Activated CD4-positive, alpha-beta T cell treated with anti-CD3 and anti-CD28 coated beads, Interleukin-2, amount 10 ng/mL, durations not matched to agents 24 days and 14 days (primary cell): ENCODE measurements at regions not wholly inside any gene's neighbourhood (a gene's known extent, or its start where the extent isn't known, plus 50 kb on each side); places are given as distances from the start of the nearest gene placed in this dataset.

Experiments used
- DNase-seq: peaks from one replicate; pipeline ENCODE4 v3.0.0; 2022
- H3K27ac Mint-ChIP-seq: one replicate; pipeline ENCODE4 v1.8.0; 2022; ENCODE audit warnings: mild to moderate bottlenecking, mixed read lengths
- H3K27me3 Mint-ChIP-seq: one replicate; pipeline ENCODE4 v1.8.0; 2022; ENCODE audit warnings: mixed read lengths
- H3K36me3 Mint-ChIP-seq: one replicate; pipeline ENCODE4 v1.8.0; 2022; ENCODE audit warnings: low read depth, mild to moderate bottlenecking, mixed read lengths
- H3K4me1 Mint-ChIP-seq: one replicate; pipeline ENCODE4 v1.8.0; 2021; ENCODE audit warnings: mixed read lengths
- H3K4me3 Mint-ChIP-seq: one replicate; pipeline ENCODE4 v1.8.0; 2022; ENCODE audit warnings: mild to moderate bottlenecking, moderate library complexity, mixed read lengths
- H3K9me3 Mint-ChIP-seq: one replicate; pipeline ENCODE4 v1.8.0; 2021; ENCODE audit warnings: mixed read lengths
- intact Hi-C: fragments of 100-400 bp; cut with micrococcal nuclease; formaldehyde crosslinking; loops from one replicate; pipeline ENCODE4 v1.15.1; 2023

DNA sequence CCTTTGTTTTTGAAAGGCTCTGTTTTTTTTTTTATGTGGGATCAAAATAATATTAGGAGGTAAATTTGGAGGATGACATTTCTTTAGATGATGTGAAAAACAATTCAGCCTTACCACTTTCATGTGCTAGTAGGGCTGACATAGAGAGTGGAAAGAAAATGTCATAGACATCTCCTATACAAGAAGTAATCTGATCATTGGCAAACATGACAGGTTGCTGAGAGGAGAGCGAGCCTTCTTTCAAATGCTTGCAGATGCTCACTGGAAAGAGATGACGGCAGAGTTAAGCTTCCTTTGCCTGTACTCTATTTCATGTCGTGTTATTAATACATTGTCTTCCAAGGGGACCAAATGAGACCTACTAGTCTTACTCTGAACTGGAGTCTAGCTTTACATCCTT, 160.1 kb upstream of the DAP start:
- no peak for DNase-seq
- Mint-ChIP-seq H3K36me3 (no peaks in the 10 kb centered on the region), H3K4me1 (no peaks in the 10 kb centered on the region), H3K27ac (no peak overlapping the region), H3K4me3 (no peak overlapping the region), H3K9me3 (peaks cover 3% of the 10 kb centered on the region), H3K27me3 (no peaks in the 10 kb centered on the region)
- intact Hi-C loops: no loop called here

DNA sequence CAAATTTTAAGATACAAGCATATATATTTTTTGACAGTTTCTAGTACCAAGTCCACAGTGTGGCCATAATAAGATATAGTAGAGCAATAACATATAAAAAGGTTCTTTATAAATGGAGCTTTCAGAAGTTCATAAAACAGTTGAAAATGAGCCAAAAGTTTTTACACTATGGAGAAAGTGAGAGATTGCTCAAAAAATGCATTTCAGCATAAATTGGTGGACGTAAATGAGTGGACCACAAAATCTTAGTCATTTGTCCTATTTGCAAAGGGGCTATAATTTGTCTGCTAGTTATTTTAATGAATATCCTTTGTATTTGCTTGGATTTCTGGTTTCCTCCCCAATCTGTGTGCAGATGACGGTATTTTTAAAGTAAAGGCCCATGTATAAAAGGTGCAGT, 159.4 kb upstream of the DAP start:
- Mint-ChIP-seq H3K27me3 (no peaks in the 10 kb centered on the region), H3K4me3 (no peak overlapping the region), H3K4me1 (no peaks in the 10 kb centered on the region), H3K27ac (no peak overlapping the region), H3K9me3 (peaks cover 3% of the 10 kb centered on the region), H3K36me3 (no peaks in the 10 kb centered on the region)
- no peak for DNase-seq
- intact Hi-C loops: no loop called here

DNA sequence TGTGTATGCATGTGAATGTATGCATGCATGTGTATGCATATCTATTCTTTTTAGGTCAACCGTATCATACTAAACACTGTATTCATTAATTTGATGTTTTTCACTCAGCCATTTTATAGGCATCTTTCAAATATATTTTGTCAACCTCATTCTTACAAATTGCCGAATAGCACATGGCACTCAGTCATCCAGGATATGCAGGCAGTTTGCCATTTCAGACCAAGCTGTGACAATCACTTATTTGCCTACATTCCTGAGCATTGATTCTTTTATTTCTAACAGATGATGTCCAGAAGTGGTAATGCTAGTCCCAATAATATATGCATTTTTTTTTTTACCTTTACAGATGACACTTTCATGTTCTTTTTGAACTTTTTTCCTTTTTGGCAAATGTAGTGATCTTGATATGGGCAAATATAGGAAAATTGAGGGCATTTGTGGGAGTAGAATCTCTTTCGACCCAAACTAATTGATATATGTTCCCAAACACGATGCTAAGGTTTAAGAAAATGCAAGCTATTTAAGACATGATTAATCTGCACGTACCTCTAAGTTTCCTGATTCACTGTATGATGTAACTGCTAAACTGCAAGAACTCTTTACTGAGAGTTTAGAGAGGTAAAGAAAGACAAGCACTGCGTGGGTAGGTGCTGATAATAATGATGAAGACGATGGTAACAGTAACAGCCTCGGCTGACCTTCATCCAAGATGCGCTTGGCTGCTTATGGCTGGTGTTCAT, 153.9 kb upstream of the DAP start:
- Mint-ChIP-seq H3K27me3 (peaks cover 3% of the 10 kb centered on the region), H3K4me1 (no peaks in the 10 kb centered on the region), H3K4me3 (no peak overlapping the region), H3K27ac (no peak overlapping the region), H3K36me3 (no peaks in the 10 kb centered on the region), H3K9me3 (no peaks in the 10 kb centered on the region)
- intact Hi-C loops: no loop called here
- no peak for DNase-seq

- peaks cover 3% of the 10 kb centered on the region for H3K27me3 Mint-ChIP-seq
- H3K9me3 Mint-ChIP-seq: no peaks in the 10 kb centered on the region
- H3K27ac Mint-ChIP-seq: no peak overlapping the region
- no peaks in the 10 kb centered on the region for H3K36me3 Mint-ChIP-seq
- no peak overlapping the region for H3K4me3 Mint-ChIP-seq
- DNase-seq: no peak
- H3K4me1 Mint-ChIP-seq: no peaks in the 10 kb centered on the region
- intact Hi-C loops: no loop called here
Observed at GRCh38 chr5:10913841-10914240, 152.8 kb upstream of the DAP start.

DNA sequence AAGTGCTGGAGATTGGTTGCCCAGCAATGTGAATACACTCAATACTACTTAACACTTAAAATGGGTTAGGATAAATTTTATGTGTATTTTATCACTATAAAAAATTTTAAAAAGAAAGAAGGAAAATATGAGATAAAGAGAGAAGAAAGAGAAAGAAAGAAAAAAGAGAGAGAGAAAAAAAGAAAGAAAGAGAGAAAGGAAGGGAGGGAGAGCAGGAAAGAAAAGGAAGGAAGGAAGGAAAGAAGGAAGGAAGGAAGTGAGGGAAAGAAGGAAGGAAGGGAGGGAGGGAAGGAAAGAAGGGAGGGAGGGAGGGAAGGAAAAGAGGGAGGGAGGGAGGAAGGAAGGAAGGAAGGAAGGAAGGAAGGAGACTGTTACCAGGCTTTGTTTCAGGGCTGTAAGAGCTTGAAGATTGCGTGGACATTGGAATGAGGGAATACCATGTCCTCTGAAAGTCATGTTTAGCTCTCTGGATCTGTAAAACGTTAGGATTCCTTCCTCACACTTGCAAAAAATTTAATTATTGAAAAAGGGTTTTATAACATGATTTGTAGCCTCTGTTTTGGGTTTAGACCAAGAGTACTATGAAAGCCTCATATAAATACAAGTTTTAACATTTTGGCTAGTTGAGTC, 152.3 kb upstream of the DAP start:
- H3K9me3 Mint-ChIP-seq: no peaks in the 10 kb centered on the region
- intact Hi-C loops: no loop called here
- no peak for DNase-seq
- no peak overlapping the region for H3K4me3 Mint-ChIP-seq
- H3K4me1 Mint-ChIP-seq: no peaks in the 10 kb centered on the region
- no peak overlapping the region for H3K27ac Mint-ChIP-seq
- peaks cover 3% of the 10 kb centered on the region for H3K27me3 Mint-ChIP-seq
- H3K36me3 Mint-ChIP-seq: no peaks in the 10 kb centered on the region

GRCh38 chr5:10912435-10912834, 151.4 kb upstream of the DAP start:
- Mint-ChIP-seq H3K27ac (no peak overlapping the region), H3K36me3 (no peaks in the 10 kb centered on the region), H3K4me3 (no peak overlapping the region), H3K9me3 (no peaks in the 10 kb centered on the region), H3K27me3 (peaks cover 3% of the 10 kb centered on the region), H3K4me1 (no peaks in the 10 kb centered on the region)
- intact Hi-C loops: no loop called here
- DNase-seq: no peak

- Mint-ChIP-seq H3K4me1 (no peaks in the 10 kb centered on the region), H3K27me3 (peaks cover 5% of the 10 kb centered on the region), H3K4me3 (no peak overlapping the region), H3K36me3 (no peaks in the 10 kb centered on the region), H3K27ac (no peak overlapping the region), H3K9me3 (no peaks in the 10 kb centered on the region)
- DNase-seq: no peak
- intact Hi-C loops: no loop called here
Observed at GRCh38 chr5:10910261-10910660, 149.2 kb upstream of the DAP start.

GRCh38 chr5:10904862-10905432, 143.9 kb upstream of the DAP start:
- H3K9me3 Mint-ChIP-seq: no peaks in the 10 kb centered on the region
- DNase-seq: no peak
- no peak overlapping the region for H3K27ac Mint-ChIP-seq
- no peak overlapping the region for H3K4me3 Mint-ChIP-seq
- no peaks in the 10 kb centered on the region for H3K36me3 Mint-ChIP-seq
- H3K27me3 Mint-ChIP-seq: peaks cover 5% of the 10 kb centered on the region
- intact Hi-C loops: no loop called here
- H3K4me1 Mint-ChIP-seq: no peaks in the 10 kb centered on the region

DNA sequence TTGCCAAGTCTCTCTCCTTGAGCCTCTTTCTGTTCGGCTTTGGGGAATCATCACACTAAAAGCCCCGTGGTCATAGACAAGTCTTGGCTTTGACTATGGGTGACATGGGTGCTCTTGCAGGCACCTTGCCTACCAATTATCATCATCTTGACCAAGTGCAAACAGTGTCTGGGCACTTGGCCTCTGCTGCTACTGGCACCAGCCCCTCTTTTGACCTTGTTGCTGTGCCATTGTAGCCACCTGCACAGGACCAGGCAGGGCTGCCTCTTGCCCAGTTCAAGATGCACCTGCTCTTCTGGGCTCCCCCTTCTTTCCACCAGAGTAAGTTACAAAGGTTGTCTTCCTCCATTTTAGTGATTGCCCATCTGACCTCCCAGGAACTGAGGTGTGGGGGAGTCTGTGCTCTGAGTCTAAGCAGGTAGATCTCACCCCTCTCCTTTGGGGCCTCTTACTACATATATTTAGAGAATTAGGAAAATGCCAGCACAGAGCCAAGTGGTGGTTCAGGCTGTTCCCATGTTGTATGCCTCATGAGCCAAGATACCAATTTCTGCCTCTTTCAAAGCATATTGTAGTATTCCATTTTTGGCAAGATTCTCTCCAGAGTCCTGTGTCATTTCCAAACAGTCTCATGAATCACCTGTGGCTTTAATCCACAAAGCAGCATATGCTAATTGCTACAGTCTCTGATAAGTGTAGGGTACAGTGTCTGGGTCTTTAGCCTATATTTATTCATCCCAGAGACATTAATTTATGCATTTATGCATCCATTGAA, 142.9 kb upstream of the DAP start:
- no peaks in the 10 kb centered on the region for H3K9me3 Mint-ChIP-seq
- no peak overlapping the region for H3K27ac Mint-ChIP-seq
- no peaks in the 10 kb centered on the region for H3K4me1 Mint-ChIP-seq
- peaks cover 5% of the 10 kb centered on the region for H3K27me3 Mint-ChIP-seq
- DNase-seq: no peak
- intact Hi-C loops: no loop called here
- no peaks in the 10 kb centered on the region for H3K36me3 Mint-ChIP-seq
- H3K4me3 Mint-ChIP-seq: no peak overlapping the region

GRCh38 chr5:10902145-10902544, 141.1 kb upstream of the DAP start:
- no peak overlapping the region for H3K4me3 Mint-ChIP-seq
- H3K27ac Mint-ChIP-seq: no peak overlapping the region
- no peaks in the 10 kb centered on the region for H3K4me1 Mint-ChIP-seq
- no peak for DNase-seq
- intact Hi-C loops: no loop called here
- no peaks in the 10 kb centered on the region for H3K9me3 Mint-ChIP-seq
- H3K36me3 Mint-ChIP-seq: no peaks in the 10 kb centered on the region
- peaks cover 5% of the 10 kb centered on the region for H3K27me3 Mint-ChIP-seq

DNA sequence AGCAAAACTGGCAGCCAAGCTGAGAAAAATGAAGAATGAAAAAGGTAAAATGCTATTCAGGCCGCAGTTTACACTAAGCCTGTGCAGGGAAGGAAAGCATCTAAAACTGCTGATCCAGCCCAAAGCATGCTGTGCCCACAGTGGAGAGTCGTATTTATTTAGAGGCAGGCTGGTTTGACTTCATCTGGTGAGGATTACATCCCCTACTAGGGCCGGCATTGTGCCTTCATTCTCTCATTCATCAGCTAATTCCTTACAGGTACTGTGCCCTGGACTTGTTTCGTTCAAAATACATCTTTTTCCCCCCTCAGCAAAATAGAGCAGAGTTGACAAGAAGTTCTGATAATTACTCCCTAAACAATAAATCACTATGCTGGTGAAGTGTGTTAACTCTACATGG, 137.5 kb upstream of the DAP start:
- Mint-ChIP-seq H3K27ac (no peak overlapping the region), H3K4me1 (no peaks in the 10 kb centered on the region), H3K4me3 (no peak overlapping the region), H3K27me3 (no peaks in the 10 kb centered on the region), H3K36me3 (no peaks in the 10 kb centered on the region), H3K9me3 (no peaks in the 10 kb centered on the region)
- intact Hi-C loops: no loop called here
- DNase-seq: no peak

DNA sequence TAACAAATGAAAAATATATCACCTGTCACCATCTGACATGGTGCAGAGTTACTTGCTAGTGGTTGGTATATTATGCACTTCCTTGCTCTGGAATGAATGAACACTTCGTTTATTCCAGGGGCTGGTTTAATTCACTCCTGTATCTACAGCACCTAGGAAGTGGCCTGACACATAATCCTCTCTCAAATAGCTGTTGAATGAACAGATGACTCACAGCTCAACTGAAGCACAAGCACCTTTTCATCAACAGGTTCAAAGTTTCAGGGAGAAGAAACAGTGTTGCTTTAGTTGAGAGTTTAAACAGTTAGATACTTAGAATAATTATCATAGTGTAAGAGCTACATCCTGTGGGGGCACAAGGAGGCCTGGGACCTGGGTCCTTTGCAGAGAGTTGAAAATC, 135.0 kb upstream of the DAP start:
- intact Hi-C loops: no loop called here
- no peak for DNase-seq
- Mint-ChIP-seq H3K4me1 (no peaks in the 10 kb centered on the region), H3K36me3 (no peaks in the 10 kb centered on the region), H3K27ac (no peak overlapping the region), H3K4me3 (no peak overlapping the region), H3K9me3 (no peaks in the 10 kb centered on the region), H3K27me3 (no peaks in the 10 kb centered on the region)

GRCh38 chr5:10894445-10895054, 133.5 kb upstream of the DAP start:
- no peaks in the 10 kb centered on the region for H3K27me3 Mint-ChIP-seq
- intact Hi-C loops: no loop called here
- no peak overlapping the region for H3K4me3 Mint-ChIP-seq
- no peak for DNase-seq
- no peaks in the 10 kb centered on the region for H3K9me3 Mint-ChIP-seq
- no peak overlapping the region for H3K27ac Mint-ChIP-seq
- H3K36me3 Mint-ChIP-seq: no peaks in the 10 kb centered on the region
- no peaks in the 10 kb centered on the region for H3K4me1 Mint-ChIP-seq

DNA sequence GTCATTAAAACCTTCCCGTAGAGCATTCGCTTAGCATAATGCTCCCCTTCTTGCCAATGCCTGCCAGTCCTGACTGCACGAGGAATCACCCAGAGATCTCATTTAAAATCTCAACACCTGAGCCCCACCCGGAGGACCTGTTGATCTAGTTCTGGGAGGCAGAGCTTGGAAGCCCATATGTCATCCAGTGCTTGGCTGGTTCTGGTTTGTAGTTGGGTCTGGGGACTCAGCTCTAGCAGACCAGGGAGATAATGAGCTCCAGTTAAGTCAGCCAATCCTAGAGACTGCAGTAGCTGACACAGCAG, 131.8 kb upstream of the DAP start:
- H3K9me3 Mint-ChIP-seq: no peaks in the 10 kb centered on the region
- DNase-seq: no peak
- intact Hi-C loops: no loop called here
- H3K4me1 Mint-ChIP-seq: no peaks in the 10 kb centered on the region
- no peak overlapping the region for H3K4me3 Mint-ChIP-seq
- H3K27ac Mint-ChIP-seq: no peak overlapping the region
- no peaks in the 10 kb centered on the region for H3K27me3 Mint-ChIP-seq
- no peaks in the 10 kb centered on the region for H3K36me3 Mint-ChIP-seq
